Activated naive CD8-positive, alpha-beta T cell treated with anti-CD3 and anti-CD28 coated beads, Interleukin-2, amount 10 ng/mL, durations not matched to agents 7 days and 5 days (primary cell): ENCODE measurements at regions not wholly inside any gene's neighbourhood (a gene's known extent, or its start where the extent isn't known, plus 50 kb on each side); places are given as distances from the start of the nearest gene placed in this dataset.

Experiments
- ATAC-seq: fragments of 150-1000 bp; cut with Tn5 transposase; one replicate; pipeline ENCODE4 v1.10.0; 2021; ENCODE audit warnings: low read depth, moderate library complexity
- POLR2A ChIA-PET: fragments of 350-600 bp; sonication (Branson Sonifier 250); formaldehyde crosslinking; loops from one replicate; lab custom pipeline; 2021; ENCODE audit warnings: antibody characterized with exemption; lab: Charles Lee
- DNase-seq: peaks from one replicate; pipeline ENCODE4 v3.0.0; 2021
- H3K27ac Mint-ChIP-seq: one replicate; pipeline ENCODE4 v1.8.0; 2022; ENCODE audit warnings: mild to moderate bottlenecking, mixed read lengths
- H3K27me3 Mint-ChIP-seq: one replicate; pipeline ENCODE4 v1.8.0; 2022; ENCODE audit warnings: mild to moderate bottlenecking, moderate library complexity, mixed read lengths
- H3K36me3 Mint-ChIP-seq: one replicate; pipeline ENCODE4 v1.8.0; 2021; ENCODE audit warnings: mild to moderate bottlenecking, mixed read lengths
- H3K4me1 Mint-ChIP-seq: one replicate; pipeline ENCODE4 v1.8.0; 2021; ENCODE audit warnings: mixed read lengths
- H3K4me3 Mint-ChIP-seq: one replicate; pipeline ENCODE4 v1.8.0; 2022; ENCODE audit warnings: mild to moderate bottlenecking, moderate library complexity, mixed read lengths
- H3K9me3 Mint-ChIP-seq: one replicate; pipeline ENCODE4 v1.8.0; 2021; ENCODE audit warnings: mixed read lengths

GRCh38 chr11:110929129-110929528 is 216.9 kb upstream of the ARHGAP20 start:
- no peaks in the 10 kb centered on the region for H3K36me3 Mint-ChIP-seq
- POLR2A ChIA-PET = no interaction called here
- ATAC-seq = no peak

DNA sequence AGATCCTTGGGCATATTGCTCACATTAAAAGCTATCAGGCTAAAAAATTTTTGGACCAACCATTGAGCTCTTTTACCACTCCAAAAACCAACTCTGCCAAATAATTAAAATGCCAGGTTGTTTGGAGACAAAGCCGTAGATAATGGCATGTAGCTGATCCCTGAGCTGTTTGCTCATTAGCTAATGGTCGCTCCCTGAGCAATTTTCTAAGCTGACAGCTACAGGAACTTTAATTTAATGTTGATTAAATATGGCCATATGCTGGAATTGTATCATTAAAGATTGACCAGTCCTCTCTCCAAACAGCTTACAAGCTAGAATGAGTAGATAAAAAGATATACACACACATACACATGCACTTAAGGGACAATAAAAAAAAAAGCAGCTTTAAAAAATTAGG is 216.2 kb upstream of the ARHGAP20 start:
- Mint-ChIP-seq H3K4me1 (no peaks in the 10 kb centered on the region), H3K27ac (no peak overlapping the region), H3K36me3 (no peaks in the 10 kb centered on the region), H3K4me3 (no peak overlapping the region), H3K9me3 (no peaks in the 10 kb centered on the region), H3K27me3 (peaks cover 7% of the 10 kb centered on the region)
- ATAC-seq (no peak), DNase-seq (no peak)
- POLR2A ChIA-PET = no interaction called here

More at GRCh38 chr11:110929129-110929528, 216.9 kb upstream of the ARHGAP20 start:
- Mint-ChIP-seq H3K4me1 (no peaks in the 10 kb centered on the region), H3K9me3 (no peaks in the 10 kb centered on the region), H3K4me3 (no peak overlapping the region), H3K27ac (no peak overlapping the region), H3K27me3 (peaks cover 4% of the 10 kb centered on the region)
- DNase-seq = no peak

- Mint-ChIP-seq H3K9me3 (peaks cover 3% of the 10 kb centered on the region), H3K27ac (no peak overlapping the region), H3K4me1 (peaks cover 7% of the 10 kb centered on the region), H3K4me3 (no peak overlapping the region), H3K27me3 (peaks cover 3% of the 10 kb centered on the region), H3K36me3 (no peaks in the 10 kb centered on the region)
- DNase-seq (no peak), ATAC-seq (no peak)
- POLR2A ChIA-PET = no interaction called here
Measured at GRCh38 chr11:110921742-110922521, 209.7 kb upstream of the ARHGAP20 start.

DNA sequence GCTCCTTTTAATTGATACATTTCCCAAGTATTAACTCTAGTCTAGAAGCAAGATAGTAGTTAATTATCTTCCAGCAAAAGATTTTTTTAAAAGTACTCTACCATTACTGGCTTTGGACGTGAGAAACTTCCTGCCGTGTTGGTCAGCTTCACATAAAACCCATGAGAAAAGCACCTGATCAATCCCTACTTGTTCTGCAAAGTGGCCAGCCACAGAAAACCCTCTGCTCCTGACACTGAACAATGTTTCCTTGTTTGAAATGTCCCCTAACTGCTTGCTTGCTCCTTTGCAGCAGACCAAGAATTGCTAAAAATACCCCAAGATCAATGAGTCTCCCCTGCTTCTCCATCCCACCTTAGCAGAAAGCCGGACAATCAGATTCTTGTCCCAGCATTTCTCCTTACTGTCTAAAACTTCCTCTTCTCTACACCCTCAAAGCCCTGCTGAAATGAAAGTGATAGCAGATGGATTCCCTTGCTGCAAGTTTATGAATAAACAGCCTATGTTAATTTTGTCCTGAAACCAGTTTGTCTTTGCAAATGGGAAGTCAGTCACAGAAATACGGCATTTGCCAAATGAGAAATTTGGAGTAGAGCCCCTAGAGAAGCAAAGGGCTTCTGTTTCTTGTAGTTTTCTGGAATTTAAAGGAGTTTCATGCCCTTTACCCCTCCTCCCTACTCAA is 207.1 kb upstream of the ARHGAP20 start:
- Mint-ChIP-seq H3K27ac (peak overlapping the region; percentile 18), H3K27me3 (peaks cover 3% of the 10 kb centered on the region), H3K4me1 (peaks cover 7% of the 10 kb centered on the region), H3K36me3 (no peaks in the 10 kb centered on the region), H3K9me3 (peaks cover 5% of the 10 kb centered on the region), H3K4me3 (no peak overlapping the region)
- ATAC-seq (no peak), DNase-seq (no peak)
- POLR2A ChIA-PET = no interaction called here

DNA sequence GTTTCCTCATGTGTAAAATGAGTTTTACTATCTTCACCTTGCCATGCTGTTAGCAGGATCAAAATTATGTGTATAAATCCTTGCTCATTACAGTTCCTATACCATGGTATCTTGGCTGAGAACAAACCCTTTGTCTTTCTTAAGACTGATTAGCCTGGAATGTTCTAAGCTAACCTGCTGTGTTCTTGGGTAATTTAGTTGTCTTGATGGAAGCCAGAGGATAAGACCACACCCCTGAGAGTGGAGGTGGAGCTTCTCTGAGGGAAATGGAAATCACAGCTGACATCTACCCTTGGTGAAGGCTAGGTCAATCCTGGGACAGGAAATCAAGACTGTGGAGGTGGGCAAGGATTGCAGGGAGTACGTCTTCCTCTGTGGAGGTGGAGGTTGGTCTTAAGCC is 206.1 kb upstream of the ARHGAP20 start:
- POLR2A ChIA-PET = no interaction called here
- Mint-ChIP-seq H3K27ac (peak overlapping the region; percentile 44), H3K36me3 (no peaks in the 10 kb centered on the region), H3K27me3 (no peaks in the 10 kb centered on the region), H3K4me3 (no peak overlapping the region), H3K9me3 (peaks cover 7% of the 10 kb centered on the region), H3K4me1 (peaks cover 7% of the 10 kb centered on the region)
- ATAC-seq = no peak
- no peak for DNase-seq

DNA sequence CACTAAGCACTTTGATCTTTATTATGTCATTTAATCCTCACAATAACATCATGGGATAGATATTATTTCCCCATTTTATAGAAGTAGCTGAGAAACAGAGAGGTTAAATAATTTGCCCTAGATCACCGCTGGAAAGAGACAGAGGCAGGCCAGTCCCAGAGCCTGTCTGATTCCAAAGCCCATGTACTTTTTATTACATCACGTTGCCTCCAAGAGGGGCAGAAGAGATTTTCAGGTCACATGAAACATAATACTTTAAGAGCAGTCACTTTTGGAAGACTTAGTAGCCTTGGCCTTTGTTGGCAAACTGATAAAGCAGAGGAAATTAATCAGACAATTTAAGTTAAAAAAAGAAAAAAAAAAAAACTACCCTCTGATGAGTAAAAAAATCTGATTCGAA is 200.2 kb upstream of the ARHGAP20 start:
- Mint-ChIP-seq H3K9me3 (peaks cover 7% of the 10 kb centered on the region), H3K27ac (no peak overlapping the region), H3K27me3 (no peaks in the 10 kb centered on the region), H3K4me1 (peaks cover 15% of the 10 kb centered on the region), H3K36me3 (peaks cover 5% of the 10 kb centered on the region), H3K4me3 (no peak overlapping the region)
- DNase-seq (no peak), ATAC-seq (no peak)
- POLR2A ChIA-PET = no interaction called here

DNA sequence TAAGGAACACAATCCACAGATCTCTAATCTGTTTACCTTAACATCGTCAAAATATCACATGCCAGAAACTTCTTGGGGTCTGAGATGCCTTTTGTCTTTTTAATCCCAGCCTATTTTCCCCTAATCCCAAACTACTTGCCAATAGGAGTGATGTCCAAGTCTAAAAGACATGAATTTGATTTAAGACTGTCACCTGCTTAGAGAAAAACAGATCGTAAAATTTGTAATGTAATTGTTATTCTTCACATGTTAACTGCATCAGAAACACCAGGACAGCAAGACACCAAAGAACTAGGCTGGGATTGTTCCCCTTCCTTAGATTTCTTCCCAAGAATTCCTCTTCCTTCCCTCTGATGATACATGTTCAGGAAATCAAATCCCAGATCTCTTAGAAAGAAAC is 198.1 kb upstream of the ARHGAP20 start:
- Mint-ChIP-seq H3K36me3 (peaks cover 15% of the 10 kb centered on the region), H3K4me1 (peaks cover 20% of the 10 kb centered on the region), H3K4me3 (no peak overlapping the region), H3K27me3 (no peaks in the 10 kb centered on the region), H3K9me3 (peaks cover 16% of the 10 kb centered on the region), H3K27ac (no peak overlapping the region)
- ATAC-seq (no peak), DNase-seq (no peak)
- POLR2A ChIA-PET = no interaction called here

- peaks cover 15% of the 10 kb centered on the region for H3K36me3 Mint-ChIP-seq
- H3K27me3 Mint-ChIP-seq = no peaks in the 10 kb centered on the region
- no peak overlapping the region for H3K4me3 Mint-ChIP-seq
- POLR2A ChIA-PET = no interaction called here
- no peak overlapping the region for H3K27ac Mint-ChIP-seq
- H3K4me1 Mint-ChIP-seq = peaks cover 20% of the 10 kb centered on the region
- ATAC-seq = no peak
- no peak for DNase-seq
- H3K9me3 Mint-ChIP-seq = peaks cover 14% of the 10 kb centered on the region
Measured at GRCh38 chr11:110909336-110909735, 197.1 kb upstream of the ARHGAP20 start.

GRCh38 chr11:110908401-110909105 is 196.3 kb upstream of the ARHGAP20 start:
- POLR2A ChIA-PET = interaction anchor here (0.6 kb wide), 1 partner anchor 314 kb away, joined by 3 read pairs; no protein-coding TSS in a partner anchor
- Mint-ChIP-seq H3K27ac (peak overlapping the region; percentile 92), H3K36me3 (peaks cover 15% of the 10 kb centered on the region), H3K4me1 (peaks cover 20% of the 10 kb centered on the region), H3K4me3 (peak overlapping the region; percentile 68), H3K27me3 (no peaks in the 10 kb centered on the region), H3K9me3 (peaks cover 12% of the 10 kb centered on the region)
- peak; percentile 70 for ATAC-seq
- DNase-seq = peak; percentile 43

GRCh38 chr11:110907629-110908028 is 195.4 kb upstream of the ARHGAP20 start:
- peak overlapping the region; percentile 92 for H3K27ac Mint-ChIP-seq
- H3K9me3 Mint-ChIP-seq = peaks cover 12% of the 10 kb centered on the region
- H3K4me1 Mint-ChIP-seq = peaks cover 20% of the 10 kb centered on the region
- H3K4me3 Mint-ChIP-seq = peak overlapping the region; percentile 68
- DNase-seq = no peak
- POLR2A ChIA-PET = no interaction called here
- H3K36me3 Mint-ChIP-seq = peaks cover 15% of the 10 kb centered on the region
- ATAC-seq = peak; percentile 87
- no peaks in the 10 kb centered on the region for H3K27me3 Mint-ChIP-seq

- Mint-ChIP-seq H3K27ac (no peak overlapping the region), H3K36me3 (peaks cover 15% of the 10 kb centered on the region), H3K27me3 (no peaks in the 10 kb centered on the region), H3K4me3 (no peak overlapping the region), H3K9me3 (peaks cover 12% of the 10 kb centered on the region), H3K4me1 (peaks cover 19% of the 10 kb centered on the region)
- ATAC-seq (no peak), DNase-seq (no peak)
- POLR2A ChIA-PET = no interaction called here
Measured at GRCh38 chr11:110903830-110904229, 191.6 kb upstream of the ARHGAP20 start.

GRCh38 chr11:110903378-110903777 is 191.1 kb upstream of the ARHGAP20 start:
- peaks cover 12% of the 10 kb centered on the region for H3K9me3 Mint-ChIP-seq
- no peaks in the 10 kb centered on the region for H3K27me3 Mint-ChIP-seq
- H3K4me1 Mint-ChIP-seq = peaks cover 15% of the 10 kb centered on the region
- H3K27ac Mint-ChIP-seq = no peak overlapping the region
- DNase-seq (no peak), ATAC-seq (no peak)
- POLR2A ChIA-PET = no interaction called here
- H3K36me3 Mint-ChIP-seq = peaks cover 13% of the 10 kb centered on the region
- H3K4me3 Mint-ChIP-seq = no peak overlapping the region

DNA sequence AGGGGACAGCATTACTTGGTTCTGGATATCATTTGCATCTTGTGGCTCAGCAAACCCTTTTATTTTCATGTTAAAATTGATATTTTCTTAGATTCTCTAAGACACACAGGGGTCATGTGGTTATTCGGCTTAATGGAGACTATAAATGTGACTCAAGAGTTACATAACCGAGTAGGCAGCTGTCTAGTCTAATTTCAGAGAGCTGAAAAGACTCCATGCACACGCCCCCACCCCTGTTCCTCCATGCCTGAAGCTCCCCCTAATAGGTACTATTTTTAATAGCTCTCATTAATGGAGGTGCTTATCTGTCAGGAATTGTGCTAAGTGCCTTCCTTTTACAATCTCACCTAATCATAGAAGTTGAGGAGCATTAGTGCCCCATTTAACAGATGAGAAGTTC is 189.2 kb upstream of the ARHGAP20 start:
- H3K27ac Mint-ChIP-seq = no peak overlapping the region
- H3K4me3 Mint-ChIP-seq = no peak overlapping the region
- H3K27me3 Mint-ChIP-seq = no peaks in the 10 kb centered on the region
- peaks cover 9% of the 10 kb centered on the region for H3K36me3 Mint-ChIP-seq
- H3K4me1 Mint-ChIP-seq = peaks cover 2% of the 10 kb centered on the region
- DNase-seq = no peak
- H3K9me3 Mint-ChIP-seq = peaks cover 7% of the 10 kb centered on the region
- ATAC-seq = no peak
- POLR2A ChIA-PET = no interaction called here
